AG08396 (cell line): ENCODE measurements at regions not wholly inside any gene's neighbourhood (a gene's known extent, or its start where the extent isn't known, plus 50 kb on each side); places are given as distances from the start of the nearest gene placed in this dataset.

Experiments
- DNase-seq: peaks from one replicate; pipeline ENCODE4 v3.0.0; 2012; ENCODE audit warnings: low spot score, mixed read lengths

- DNase-seq = no peak
These were observed 1199.8 kb upstream of the MAP3K7 start for GRCh38 chr6:91786474-91787184.

- DNase-seq = no peak
These were observed 1195.9 kb upstream of the MAP3K7 start for GRCh38 chr6:91782802-91783201.

GRCh38 chr6:91781946-91782345 lies 1195.1 kb upstream of the MAP3K7 start:
- no peak for DNase-seq

- no peak for DNase-seq
These were observed 1193.4 kb upstream of the MAP3K7 start for GRCh38 chr6:91780270-91780669.

GRCh38 chr6:91761621-91762020 lies 1174.7 kb upstream of the MAP3K7 start:
- DNase-seq = no peak

GRCh38 chr6:91754691-91755090 lies 1167.8 kb upstream of the MAP3K7 start:
- DNase-seq = no peak

GRCh38 chr6:91751526-91751925 lies 1164.7 kb upstream of the MAP3K7 start:
- DNase-seq = no peak

- DNase-seq = no peak
These were observed 1157.7 kb upstream of the MAP3K7 start for GRCh38 chr6:91744566-91744965.

- DNase-seq = no peak
These were observed 1156.9 kb upstream of the MAP3K7 start for GRCh38 chr6:91743756-91744155.

GRCh38 chr6:91731939-91732338 lies 1145.1 kb upstream of the MAP3K7 start:
- no peak for DNase-seq

GRCh38 chr6:91730710-91731109 lies 1143.8 kb upstream of the MAP3K7 start:
- DNase-seq = no peak

GRCh38 chr6:91720324-91720723 lies 1133.5 kb upstream of the MAP3K7 start:
- DNase-seq = no peak

- no peak for DNase-seq
These were observed 1132.5 kb upstream of the MAP3K7 start for GRCh38 chr6:91719414-91719813.

GRCh38 chr6:91718198-91718597 lies 1131.3 kb upstream of the MAP3K7 start:
- no peak for DNase-seq

- DNase-seq = no peak
These were observed 1130.2 kb upstream of the MAP3K7 start for GRCh38 chr6:91717094-91717493.

- no peak for DNase-seq
These were observed 1129.5 kb upstream of the MAP3K7 start for GRCh38 chr6:91716361-91716760.

- DNase-seq = no peak
These were observed 1128.4 kb upstream of the MAP3K7 start for GRCh38 chr6:91715171-91715805.

- DNase-seq = no peak
These were observed 1127.0 kb upstream of the MAP3K7 start for GRCh38 chr6:91713911-91714310.

GRCh38 chr6:91711518-91711917 lies 1124.6 kb upstream of the MAP3K7 start:
- no peak for DNase-seq

- DNase-seq = no peak
These were observed 1123.5 kb upstream of the MAP3K7 start for GRCh38 chr6:91710342-91710741.

GRCh38 chr6:91708534-91708933 lies 1121.7 kb upstream of the MAP3K7 start:
- no peak for DNase-seq

GRCh38 chr6:91705646-91706045 lies 1118.8 kb upstream of the MAP3K7 start:
- no peak for DNase-seq

- DNase-seq = no peak
These were observed 1117.7 kb upstream of the MAP3K7 start for GRCh38 chr6:91704531-91704930.
